ENCODE measurements at regions not wholly inside any gene's neighbourhood (a gene's known extent, or its start where the extent isn't known, plus 50 kb on each side); places are given as distances from the start of the nearest gene placed in this dataset.

DNA sequence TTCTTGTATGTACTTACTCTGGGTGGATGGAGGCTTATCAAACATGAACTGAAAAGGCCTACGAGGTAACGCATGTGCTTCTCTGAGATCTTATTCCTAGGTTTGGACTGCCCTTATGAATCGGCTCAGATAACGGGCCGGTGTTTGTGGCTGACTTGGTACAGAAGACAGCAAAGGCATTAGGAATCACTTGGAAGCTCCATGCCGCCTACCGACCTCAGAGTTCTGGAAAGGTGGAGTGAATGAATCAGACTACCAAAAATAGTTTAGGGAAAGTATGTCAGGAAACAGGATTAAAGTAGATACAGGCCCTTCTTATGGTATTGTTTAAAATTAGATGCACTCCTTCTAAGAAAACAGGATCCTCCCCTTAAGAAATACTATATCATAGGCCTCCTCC, 172.4 kb upstream of the PCDH9 start (continued):
- TF ChIP-seq GABPA (IDR thresholded peaks at IDR 0.05; ENCODE audit: low read depth): no peak
- TF ChIP-seq, protein P1, sequence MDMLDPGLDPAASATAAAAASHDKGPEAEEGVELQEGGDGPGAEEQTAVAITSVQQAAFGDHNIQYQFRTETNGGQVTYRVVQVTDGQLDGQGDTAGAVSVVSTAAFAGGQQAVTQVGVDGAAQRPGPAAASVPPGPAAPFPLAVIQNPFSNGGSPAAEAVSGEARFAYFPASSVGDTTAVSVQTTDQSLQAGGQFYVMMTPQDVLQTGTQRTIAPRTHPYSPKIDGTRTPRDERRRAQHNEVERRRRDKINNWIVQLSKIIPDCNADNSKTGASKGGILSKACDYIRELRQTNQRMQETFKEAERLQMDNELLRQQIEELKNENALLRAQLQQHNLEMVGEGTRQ (IDR thresholded peaks at IDR 0.05; ENCODE audit: borderline replicate concordance, low read depth, low read length): no peak
- no peak for TF ChIP-seq RCOR1 (IDR thresholded peaks at IDR 0.05; ENCODE audit: low read length)
- no peak for TF ChIP-seq GATA2 (CRISPR knock-in tag; IDR thresholded peaks at IDR 0.05)
- TF ChIP-seq, protein P2, sequence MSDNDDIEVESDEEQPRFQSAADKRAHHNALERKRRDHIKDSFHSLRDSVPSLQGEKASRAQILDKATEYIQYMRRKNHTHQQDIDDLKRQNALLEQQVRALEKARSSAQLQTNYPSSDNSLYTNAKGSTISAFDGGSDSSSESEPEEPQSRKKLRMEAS (IDR thresholded peaks at IDR 0.05; ENCODE audit: low read depth): no peak
- no peak for TF ChIP-seq EZH2phosphoT487 (IDR thresholded peaks at IDR 0.05; ENCODE audit: borderline replicate concordance, low read depth)
- no peak for TF ChIP-seq RAD21 (IDR thresholded peaks at IDR 0.05; ENCODE audit: low read length)
- TF ChIP-seq POLR2AphosphoS5 (IDR thresholded peaks at IDR 0.05; ENCODE audit: low read depth, low read length): no peak
- TF ChIP-seq FOSL2 (IDR thresholded peaks at IDR 0.05; ENCODE audit: borderline replicate concordance, low read depth): no peak

DNA sequence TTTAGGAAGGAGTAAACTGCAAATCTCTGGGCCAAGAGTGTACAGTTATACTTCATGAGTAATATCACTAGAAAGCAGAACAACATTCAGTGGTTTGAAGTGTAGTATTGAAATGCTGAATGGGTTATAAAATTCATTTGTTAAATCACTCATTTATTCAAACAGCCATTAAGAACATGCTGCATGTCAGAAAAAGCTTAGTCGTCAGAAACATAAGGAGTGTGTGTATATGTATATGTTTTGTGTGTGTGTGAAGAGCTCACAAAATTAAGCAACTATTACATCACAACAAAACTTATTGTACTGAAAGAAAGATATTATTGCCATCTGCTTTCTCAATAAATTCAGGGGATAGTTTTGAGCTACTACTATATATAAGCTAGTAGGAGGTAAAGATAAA, 165.4 kb upstream of the PCDH9 start:
- Histone ChIP-seq H3K4me1 (ENCODE audit: control insufficient read depth in 1 of 2, insufficient read depth in 2 of 2, low read depth in 1 of 2, low read length in 1 of 2) (no peaks in the 10 kb centered on the region), H3K9ac (no peak overlapping the region), H3F3A (replicated peaks; ENCODE audit: insufficient read depth) (no peaks in the 10 kb centered on the region), H3K9me3 (no peaks in the 10 kb centered on the region), H3K27ac (ENCODE audit: low read depth in 2 of 2, low read length in 1 of 2) (no peak overlapping the region), H3K4me3 (ENCODE audit: low read depth in 2 of 2, low read length in 1 of 2) (no peak overlapping the region), H3K9me2 (no peaks in the 10 kb centered on the region; the same call in 1 of the 2 replicates), H3K4me2 (no peak overlapping the region), H4K20me1 (ENCODE audit: insufficient read depth) (no peaks in the 10 kb centered on the region), H3K36me3 (replicated peaks in 1 of 2; ENCODE audit: control insufficient read depth in 1 of 2, insufficient read depth in 2 of 2, low read length in 1 of 2) (no peaks in the 10 kb centered on the region), H2AFZ (ENCODE audit: low read depth) (no peak overlapping the region), H3K27me3 (ENCODE audit: insufficient read depth) (no peaks in the 10 kb centered on the region), H3K79me2 (ENCODE audit: insufficient read depth) (no peaks in the 10 kb centered on the region)
- 83% methylated on average over 1 of the region's 1 CpG for WGBS (ENCODE audit: low lambda C conversion rate)
- POLR2A ChIA-PET: no interaction called here
- no peak for DNase-seq
- CTCF ChIA-PET: interaction anchor here (0.9 kb wide), 1 partner anchor 9 kb away, joined by 3 read pairs; no protein-coding TSS in a partner anchor
- TF ChIP-seq, protein P3, sequence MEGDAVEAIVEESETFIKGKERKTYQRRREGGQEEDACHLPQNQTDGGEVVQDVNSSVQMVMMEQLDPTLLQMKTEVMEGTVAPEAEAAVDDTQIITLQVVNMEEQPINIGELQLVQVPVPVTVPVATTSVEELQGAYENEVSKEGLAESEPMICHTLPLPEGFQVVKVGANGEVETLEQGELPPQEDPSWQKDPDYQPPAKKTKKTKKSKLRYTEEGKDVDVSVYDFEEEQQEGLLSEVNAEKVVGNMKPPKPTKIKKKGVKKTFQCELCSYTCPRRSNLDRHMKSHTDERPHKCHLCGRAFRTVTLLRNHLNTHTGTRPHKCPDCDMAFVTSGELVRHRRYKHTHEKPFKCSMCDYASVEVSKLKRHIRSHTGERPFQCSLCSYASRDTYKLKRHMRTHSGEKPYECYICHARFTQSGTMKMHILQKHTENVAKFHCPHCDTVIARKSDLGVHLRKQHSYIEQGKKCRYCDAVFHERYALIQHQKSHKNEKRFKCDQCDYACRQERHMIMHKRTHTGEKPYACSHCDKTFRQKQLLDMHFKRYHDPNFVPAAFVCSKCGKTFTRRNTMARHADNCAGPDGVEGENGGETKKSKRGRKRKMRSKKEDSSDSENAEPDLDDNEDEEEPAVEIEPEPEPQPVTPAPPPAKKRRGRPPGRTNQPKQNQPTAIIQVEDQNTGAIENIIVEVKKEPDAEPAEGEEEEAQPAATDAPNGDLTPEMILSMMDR (IDR thresholded peaks at IDR 0.05): no peak
- TF ChIP-seq JUND (IDR thresholded peaks at IDR 0.05) (no peak), EP300 (IDR thresholded peaks at IDR 0.05; ENCODE audit: borderline replicate concordance in 1 of 2, low read depth in 1 of 2, low read length in 1 of 2) (no peak), GABPA (IDR thresholded peaks at IDR 0.05; ENCODE audit: low read depth) (no peak)
- TF ChIP-seq, protein P4, sequence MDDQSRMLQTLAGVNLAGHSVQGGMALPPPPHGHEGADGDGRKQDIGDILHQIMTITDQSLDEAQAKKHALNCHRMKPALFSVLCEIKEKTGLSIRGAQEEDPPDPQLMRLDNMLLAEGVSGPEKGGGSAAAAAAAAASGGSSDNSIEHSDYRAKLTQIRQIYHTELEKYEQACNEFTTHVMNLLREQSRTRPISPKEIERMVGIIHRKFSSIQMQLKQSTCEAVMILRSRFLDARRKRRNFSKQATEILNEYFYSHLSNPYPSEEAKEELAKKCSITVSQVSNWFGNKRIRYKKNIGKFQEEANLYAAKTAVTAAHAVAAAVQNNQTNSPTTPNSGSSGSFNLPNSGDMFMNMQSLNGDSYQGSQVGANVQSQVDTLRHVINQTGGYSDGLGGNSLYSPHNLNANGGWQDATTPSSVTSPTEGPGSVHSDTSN (IDR thresholded peaks at IDR 0.05): no peak

Measured in SK-N-SH (cell line).